DND-41 (cell line): ENCODE measurements at regions not wholly inside any gene's neighbourhood (a gene's known extent, or its start where the extent isn't known, plus 50 kb on each side); places are given as distances from the start of the nearest gene placed in this dataset.

Experiments
- ATAC-seq: fragments of 200-7000 bp; cut with Tn5 transposase; 3 replicates; pipeline ENCODE4 v1.9.1; 2021; ENCODE audit warnings: low read depth; ENCODE audit not compliant: insufficient read depth
- DNase-seq: peaks from one replicate; pipeline ENCODE4 v3.0.0-alpha.2; 2020
- H2AFZ ChIP-seq: 2 replicates; pipeline ENCODE4 v1.6.0; 2012; ENCODE audit warnings: low read depth, low read length
- H3K27ac ChIP-seq: 2 replicates; pipeline ENCODE4 v1.5.1; 2012; ENCODE audit warnings: low read length, inconsistent platforms
- H3K27me3 ChIP-seq: fragments of 200-600 bp; sonication (generic); 2 replicates; pipeline ENCODE4 v1.6.0; 2012; ENCODE audit warnings: low read length, mild to moderate bottlenecking, inconsistent platforms; ENCODE audit not compliant: insufficient read depth, poor library complexity
- H3K36me3 ChIP-seq: 2 replicates; pipeline ENCODE4 v1.5.1; 2012; ENCODE audit warnings: low read length, inconsistent platforms; ENCODE audit not compliant: insufficient read depth
- H3K4me1 ChIP-seq: 2 replicates; pipeline ENCODE4 v1.5.1; 2012; ENCODE audit warnings: mild to moderate bottlenecking, low read length; ENCODE audit not compliant: insufficient read depth
- H3K4me2 ChIP-seq: 2 replicates; pipeline ENCODE4 v1.6.0; 2012; ENCODE audit warnings: mild to moderate bottlenecking, moderate library complexity, low read length, inconsistent platforms; ENCODE audit not compliant: insufficient read depth
- H3K4me3 ChIP-seq, 2 experiments: fragments of 200-600 bp in 1 of 2; shearing (Covaris generic) in 1 of 2; 2 replicates each; pipeline ENCODE4 v1.5.1; 2012 to 2016; ENCODE audit warnings: inconsistent platforms in 2 of 2, low read length in 2 of 2, mild to moderate bottlenecking in 2 of 2, low read depth in 1 of 2, moderate library complexity in 1 of 2
- H3K79me2 ChIP-seq: 2 replicates; pipeline ENCODE4 v1.6.0; 2012; ENCODE audit warnings: low read length, inconsistent platforms; ENCODE audit not compliant: insufficient read depth
- H3K9ac ChIP-seq: 2 replicates; pipeline ENCODE4 v1.6.0; 2012; ENCODE audit warnings: low read depth, mild to moderate bottlenecking, inconsistent platforms, low read length, moderate library complexity
- H3K9me3 ChIP-seq: 2 replicates; pipeline ENCODE4 v1.5.1; 2012; ENCODE audit warnings: low read length, moderate library complexity, mild to moderate bottlenecking, inconsistent platforms; ENCODE audit not compliant: insufficient read depth, severe bottlenecking
- H4K20me1 ChIP-seq: 2 replicates; pipeline ENCODE4 v1.6.0; 2012; ENCODE audit warnings: low read length; ENCODE audit not compliant: insufficient read depth
- CTCF ChIP-seq: IDR thresholded peaks from 2 replicates; pipeline ENCODE4 v1.5.1; 2012; ENCODE audit warnings: borderline replicate concordance, low read length, moderate library complexity, mild to moderate bottlenecking; ENCODE audit not compliant: poor library complexity, severe bottlenecking; ENCODE audit errors: extremely low read depth
- EZH2 ChIP-seq: IDR thresholded peaks from 3 replicates; pipeline ENCODE4 v1.6.1; 2012; ENCODE audit warnings: borderline replicate concordance, low read depth, mild to moderate bottlenecking, moderate library complexity, low read length, inconsistent platforms; ENCODE audit not compliant: severe bottlenecking

- Histone ChIP-seq H3K27ac (peak overlapping the region; percentile 22; the same call in 1 of the 2 replicates), H3K27me3 (no peaks in the 10 kb centered on the region), H3K9ac (no peak overlapping the region), H3K4me2 (no peak overlapping the region), H3K4me1 (peaks cover 11% of the 10 kb centered on the region), H2AFZ (peak overlapping the region; percentile 55), H3K79me2 (no peaks in the 10 kb centered on the region), H3K4me3 (no peak overlapping the region), H3K9me3 (no peaks in the 10 kb centered on the region), H4K20me1 (no peaks in the 10 kb centered on the region), H3K36me3 (no peaks in the 10 kb centered on the region)
- TF ChIP-seq EZH2 (no peak), CTCF (no peak)
- DNase-seq, result no peak
- no peak for ATAC-seq
These were observed 406.8 kb upstream of the ZNF608 start for GRCh38 chr5:125153231-125153630.

- Histone ChIP-seq H3K79me2 (no peaks in the 10 kb centered on the region), H3K27me3 (no peaks in the 10 kb centered on the region), H3K9ac (no peak overlapping the region), H4K20me1 (no peaks in the 10 kb centered on the region), H3K4me2 (no peak overlapping the region), H3K4me1 (peaks cover 11% of the 10 kb centered on the region), H3K4me3 (no peak overlapping the region), H3K27ac (no peak overlapping the region), H3K36me3 (no peaks in the 10 kb centered on the region), H3K9me3 (no peaks in the 10 kb centered on the region), H2AFZ (no peak overlapping the region)
- ATAC-seq, result no peak
- no peak for DNase-seq
- no peak for TF ChIP-seq CTCF
- TF ChIP-seq EZH2, result no peak
These were observed 408.1 kb upstream of the ZNF608 start for GRCh38 chr5:125154301-125155110.

- Histone ChIP-seq H4K20me1 (no peaks in the 10 kb centered on the region), H3K36me3 (no peaks in the 10 kb centered on the region), H3K4me3 (no peak overlapping the region), H3K27me3 (no peaks in the 10 kb centered on the region), H3K9me3 (peaks cover 6% of the 10 kb centered on the region), H3K9ac (no peak overlapping the region), H3K4me1 (no peaks in the 10 kb centered on the region), H3K79me2 (no peaks in the 10 kb centered on the region), H3K27ac (no peak overlapping the region), H3K4me2 (no peak overlapping the region), H2AFZ (no peak overlapping the region; the same call in 1 of the 2 replicates)
- no peak for DNase-seq
- TF ChIP-seq CTCF, result no peak
- TF ChIP-seq EZH2, result no peak
- ATAC-seq, result no peak
These were observed 414.5 kb upstream of the ZNF608 start for GRCh38 chr5:125160787-125161502.
